ENCODE measurements at regions not wholly inside any gene's neighbourhood (a gene's known extent, or its start where the extent isn't known, plus 50 kb on each side); places are given as distances from the start of the nearest gene placed in this dataset.

- TF ChIP-seq MAX (IDR thresholded peaks at IDR 0.05; ENCODE audit: insufficient read depth, insufficient read length): no peak
- no peak for TF ChIP-seq CTCF (IDR thresholded peaks at IDR 0.05; ENCODE audit: extremely low read depth in 1 of 2, insufficient read depth in 1 of 2, low read depth in 1 of 2, low read length in 2 of 2)
- TF ChIP-seq POLR2A (IDR thresholded peaks at IDR 0.05; ENCODE audit: low read depth, low read length): no peak
- no peak for TF ChIP-seq EZH2 (IDR thresholded peaks at IDR 0.05; ENCODE audit: borderline replicate concordance, low read depth, low read length, severe bottlenecking)
- TF ChIP-seq JUN (IDR thresholded peaks at IDR 0.05; ENCODE audit: borderline replicate concordance, insufficient read depth, insufficient read length, low read depth): no peak
- TF ChIP-seq MYC (IDR thresholded peaks at IDR 0.05; ENCODE audit: low read depth, low read length): no peak
- TF ChIP-seq POLR2AphosphoS5 (IDR thresholded peaks at IDR 0.05; ENCODE audit: insufficient read depth, low read depth, low read length): no peak
- TF ChIP-seq FOS (IDR thresholded peaks at IDR 0.05; ENCODE audit: borderline replicate concordance, insufficient read depth, low read length): no peak
These were observed 56.9 kb upstream of the SHH start for GRCh38 chr7:155868955-155869783.
